Omental fat pad (tissue), 3 donors: ENCODE measurements at regions not wholly inside any gene's neighbourhood (a gene's known extent, or its start where the extent isn't known, plus 50 kb on each side); places are given as distances from the start of the nearest gene placed in this dataset.

Experiments used
- ATAC-seq: fragments of 150-250 bp; one replicate; pipeline ENCODE4 v1.9.1; 2016; ENCODE audit warnings: mild to moderate bottlenecking, moderate library complexity; ENCODE audit not compliant: low FRiP score
- DNase-seq: peaks from one replicate; pipeline ENCODE4 v3.0.0-alpha.2; 2019; ENCODE audit warnings: low spot score
- CTCF ChIP-seq, 3 donors: fragments of 450-650 bp; IDR thresholded peaks; one replicate each; pipeline ENCODE4 v1.5.1; 2016 to 2017; ENCODE audit warnings: antibody characterized with exemption in 3 of 3, mild to moderate bottlenecking in 3 of 3, moderate library complexity in 2 of 3

- ATAC-seq: no peak
- no peak for DNase-seq
- TF ChIP-seq CTCF (IDR thresholded peaks at IDR 0.05): no peak
These were observed 1047.6 kb upstream of the AUTS2 start for GRCh38 chr7:68550635-68551034.

- ATAC-seq: no peak
These were observed 1041.7 kb upstream of the AUTS2 start for GRCh38 chr7:68556537-68556936.

GRCh38 chr7:68559518-68559917, 1038.8 kb upstream of the AUTS2 start:
- no peak for DNase-seq
- TF ChIP-seq CTCF (IDR thresholded peaks at IDR 0.05): no peak
- ATAC-seq: no peak

More at GRCh38 chr7:68556537-68556936, 1041.7 kb upstream of the AUTS2 start:
- no peak for DNase-seq
- no peak for TF ChIP-seq CTCF (IDR thresholded peaks at IDR 0.05)

- DNase-seq (no peak), ATAC-seq (no peak)
- no peak for TF ChIP-seq CTCF (IDR thresholded peaks at IDR 0.05)
These were observed 1035.9 kb upstream of the AUTS2 start for GRCh38 chr7:68562323-68562899.

- no peak for DNase-seq
- no peak for ATAC-seq
- TF ChIP-seq CTCF (IDR thresholded peaks at IDR 0.05): no peak
These were observed 1033.8 kb upstream of the AUTS2 start for GRCh38 chr7:68564306-68565135.

- no peak for TF ChIP-seq CTCF (IDR thresholded peaks at IDR 0.05)
- DNase-seq: no peak
These were observed 1027.0 kb upstream of the AUTS2 start for GRCh38 chr7:68571286-68571685.

More at GRCh38 chr7:68571286-68571685, 1027.0 kb upstream of the AUTS2 start:
- no peak for ATAC-seq
